Right ventricle myocardium superior (tissue), 1 donor: ENCODE measurements at regions not wholly inside any gene's neighbourhood (a gene's known extent, or its start where the extent isn't known, plus 50 kb on each side); places are given as distances from the start of the nearest gene placed in this dataset.

ENCODE experiments used
- ATAC-seq: fragments of 200-7000 bp; cut with Tn5 transposase; one replicate; pipeline ENCODE4 v1.9.1; 2020; ENCODE audit warnings: mild to moderate bottlenecking; ENCODE audit not compliant: poor library complexity
- DNase-seq: peaks from one replicate; pipeline ENCODE4 v3.0.0-alpha.2; 2020
- intact Hi-C: fragments of 100-400 bp; cut with DNase I; formaldehyde crosslinking; loops from one replicate; pipeline ENCODE4 v1.11.2; 2022
- donor health status: DM: no; HTN: yes; CAD: no; lungs with severe emphysema.

- DNase-seq (no peak), ATAC-seq (no peak)
- intact Hi-C loops = no loop called here
Measured at GRCh38 chr19:5222821-5223321, 117.7 kb downstream of the PTPRS start.

GRCh38 chr19:5222178-5222577 lies 118.4 kb downstream of the PTPRS start:
- DNase-seq = no peak
- no peak for ATAC-seq
- intact Hi-C loops = no loop called here

- no peak for DNase-seq
- intact Hi-C loops = no loop called here
- ATAC-seq = no peak
Measured at GRCh38 chr19:5220866-5221265, 119.7 kb downstream of the PTPRS start.

GRCh38 chr19:5220361-5220760 lies 120.3 kb downstream of the PTPRS start:
- no peak for ATAC-seq
- intact Hi-C loops = no loop called here
- no peak for DNase-seq

- ATAC-seq = no peak
- no peak for DNase-seq
- intact Hi-C loops = no loop called here
Measured at GRCh38 chr19:5219551-5220304, 120.9 kb downstream of the PTPRS start.

GRCh38 chr19:5218963-5219530 lies 121.6 kb downstream of the PTPRS start:
- no peak for ATAC-seq
- intact Hi-C loops = no loop called here

GRCh38 chr19:5218255-5218855 lies 122.3 kb downstream of the PTPRS start:
- DNase-seq = no peak
- intact Hi-C loops = no loop called here
- no peak for ATAC-seq

More at GRCh38 chr19:5218963-5219530, 121.6 kb downstream of the PTPRS start:
- no peak for DNase-seq

- ATAC-seq (no peak), DNase-seq (no peak)
- intact Hi-C loops = no loop called here
Measured at GRCh38 chr19:5217171-5217570, 123.4 kb downstream of the PTPRS start.

GRCh38 chr19:5216141-5216847 lies 124.3 kb downstream of the PTPRS start:
- intact Hi-C loops = no loop called here
- ATAC-seq (no peak), DNase-seq (no peak)

GRCh38 chr19:5215431-5215830 lies 125.2 kb downstream of the PTPRS start:
- intact Hi-C loops = no loop called here
- no peak for ATAC-seq
- DNase-seq = no peak

- intact Hi-C loops = no loop called here
- ATAC-seq (no peak), DNase-seq (no peak)
Measured at GRCh38 chr19:5214902-5215301, 125.7 kb downstream of the PTPRS start.

GRCh38 chr19:5214371-5214770 lies 126.2 kb downstream of the PTPRS start:
- ATAC-seq (no peak), DNase-seq (no peak)
- intact Hi-C loops = no loop called here

- DNase-seq (no peak), ATAC-seq (no peak)
- intact Hi-C loops = no loop called here
Measured at GRCh38 chr19:5213667-5214066, 126.9 kb downstream of the PTPRS start.

GRCh38 chr19:5212101-5212500 lies 128.5 kb downstream of the PTPRS start:
- intact Hi-C loops = no loop called here
- ATAC-seq (no peak), DNase-seq (no peak)

- ATAC-seq (no peak), DNase-seq (no peak)
- intact Hi-C loops = no loop called here
Measured at GRCh38 chr19:5211217-5211822, 129.3 kb downstream of the PTPRS start.

- intact Hi-C loops = no loop called here
- ATAC-seq = no peak
- DNase-seq = no peak
Measured at GRCh38 chr19:5210556-5210955, 130.1 kb downstream of the PTPRS start.

GRCh38 chr19:5207806-5208205 lies 132.8 kb downstream of the PTPRS start:
- ATAC-seq (no peak), DNase-seq (no peak)
- intact Hi-C loops = no loop called here

- intact Hi-C loops = no loop called here
- ATAC-seq = no peak
- DNase-seq = no peak
Measured at GRCh38 chr19:5206751-5207075, 133.9 kb downstream of the PTPRS start.
